Right atrium auricular region (tissue), 2 donors: ENCODE measurements at regions not wholly inside any gene's neighbourhood (a gene's known extent, or its start where the extent isn't known, plus 50 kb on each side); places are given as distances from the start of the nearest gene placed in this dataset.

Experiments used
- DNase-seq: peaks from one replicate; pipeline ENCODE4 v3.0.0-alpha.2; 2019; ENCODE audit warnings: low spot score
- H3K27ac ChIP-seq, 2 donors: fragments of 200-600 bp; sonication (generic); 1 replicate in 1 of 2; 2 replicates in 1 of 2; pipeline ENCODE4 v1.5.1; 2016 to 2019
- H3K27me3 ChIP-seq, 2 donors: fragments of 200-600 bp; sonication (generic); one replicate each; pipeline versions ENCODE4 v1.5.1 to v1.6.0; 2017 to 2019
- H3K36me3 ChIP-seq: fragments of 200-600 bp; sonication (generic); one replicate; pipeline ENCODE4 v1.5.1; 2016
- H3K4me1 ChIP-seq, 2 donors: fragments of 200-600 bp; sonication (generic); one replicate each; pipeline versions ENCODE4 v1.5.1 to v1.6.0; 2017 to 2019
- H3K4me3 ChIP-seq, 2 donors: fragments of 200-600 bp; sonication (generic); 1 replicate in 1 of 2; 2 replicates in 1 of 2; pipeline ENCODE4 v1.5.1; 2017 to 2019; ENCODE audit warnings: mild to moderate bottlenecking in 1 of 2, moderate library complexity in 1 of 2
- H3K9me3 ChIP-seq, 2 donors: fragments of 200-600 bp; sonication (generic); one replicate each; pipeline ENCODE4 v1.5.1; 2019
- TF ChIP-seq, protein P1 (sequence below), 2 donors: fragments of 200-600 bp; sonication (generic); IDR thresholded peaks; one replicate each; pipeline ENCODE4 v1.5.1; 2019; ENCODE audit warnings: antibody characterized with exemption in 2 of 2

DNA sequence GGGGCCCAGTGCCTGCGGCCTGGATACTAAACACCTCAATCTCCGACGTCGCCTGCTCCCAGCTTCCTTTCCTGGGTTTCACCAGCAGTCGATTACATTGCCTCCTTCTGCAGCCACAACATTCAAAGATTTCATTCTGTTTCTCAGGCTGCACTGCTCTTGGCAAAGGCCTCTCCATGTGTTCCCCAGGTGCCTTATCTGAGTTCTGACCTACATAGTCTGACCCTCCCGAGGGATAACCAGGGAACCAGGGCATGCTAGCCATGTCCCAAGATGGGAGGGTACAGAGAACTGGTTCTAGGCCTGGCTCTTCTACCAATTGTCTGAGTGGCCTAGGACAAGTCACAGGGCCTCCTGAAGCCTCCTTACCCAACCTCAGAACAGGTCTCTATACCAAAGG lies 62.2 kb upstream of the ACSL1 start:
- H3K27me3 ChIP-seq, result no peaks in the 10 kb centered on the region
- TF ChIP-seq, protein P1, sequence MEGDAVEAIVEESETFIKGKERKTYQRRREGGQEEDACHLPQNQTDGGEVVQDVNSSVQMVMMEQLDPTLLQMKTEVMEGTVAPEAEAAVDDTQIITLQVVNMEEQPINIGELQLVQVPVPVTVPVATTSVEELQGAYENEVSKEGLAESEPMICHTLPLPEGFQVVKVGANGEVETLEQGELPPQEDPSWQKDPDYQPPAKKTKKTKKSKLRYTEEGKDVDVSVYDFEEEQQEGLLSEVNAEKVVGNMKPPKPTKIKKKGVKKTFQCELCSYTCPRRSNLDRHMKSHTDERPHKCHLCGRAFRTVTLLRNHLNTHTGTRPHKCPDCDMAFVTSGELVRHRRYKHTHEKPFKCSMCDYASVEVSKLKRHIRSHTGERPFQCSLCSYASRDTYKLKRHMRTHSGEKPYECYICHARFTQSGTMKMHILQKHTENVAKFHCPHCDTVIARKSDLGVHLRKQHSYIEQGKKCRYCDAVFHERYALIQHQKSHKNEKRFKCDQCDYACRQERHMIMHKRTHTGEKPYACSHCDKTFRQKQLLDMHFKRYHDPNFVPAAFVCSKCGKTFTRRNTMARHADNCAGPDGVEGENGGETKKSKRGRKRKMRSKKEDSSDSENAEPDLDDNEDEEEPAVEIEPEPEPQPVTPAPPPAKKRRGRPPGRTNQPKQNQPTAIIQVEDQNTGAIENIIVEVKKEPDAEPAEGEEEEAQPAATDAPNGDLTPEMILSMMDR (IDR thresholded peaks at IDR 0.05), result no peak
- no peak for DNase-seq

DNA sequence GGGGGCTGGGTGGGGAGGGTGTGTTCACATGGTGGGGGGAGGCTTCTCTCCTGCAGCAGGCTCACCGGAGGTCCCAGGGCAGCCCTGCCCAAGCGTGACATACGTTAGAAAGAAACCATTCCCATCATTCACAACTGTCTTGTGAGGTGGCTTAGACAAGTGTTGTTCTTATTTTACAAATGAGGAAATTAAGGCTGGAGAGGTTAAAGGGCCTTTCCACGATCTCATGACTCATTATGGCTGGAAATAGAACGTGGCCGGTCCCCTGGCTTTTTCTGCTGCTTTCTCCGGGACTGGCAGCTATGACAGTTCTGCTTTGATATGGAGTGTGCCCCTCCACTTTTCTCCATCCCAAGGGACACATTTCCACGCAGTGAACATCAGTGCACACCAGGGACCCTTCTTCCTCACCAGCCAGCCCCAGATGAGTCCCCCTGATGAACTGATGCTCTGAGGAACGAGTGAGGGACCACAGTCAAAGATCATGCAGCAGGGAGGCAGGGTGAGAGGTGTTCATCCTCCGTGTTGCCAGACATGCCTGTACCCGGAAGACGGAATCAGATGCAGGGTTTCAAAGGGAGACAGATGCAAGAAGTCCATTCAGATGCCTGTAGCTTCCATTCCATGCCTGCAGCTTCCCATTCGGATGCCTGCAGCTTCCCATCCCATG lies 64.0 kb upstream of the ACSL1 start:
- no peaks in the 10 kb centered on the region for H3K4me1 ChIP-seq
- no peaks in the 10 kb centered on the region for H3K36me3 ChIP-seq
- TF ChIP-seq, protein P1 (IDR thresholded peaks at IDR 0.05), result no peak
- no peaks in the 10 kb centered on the region for H3K27me3 ChIP-seq
- no peak for DNase-seq
- no peaks in the 10 kb centered on the region for H3K9me3 ChIP-seq
- no peak overlapping the region for H3K27ac ChIP-seq
- H3K4me3 ChIP-seq, result no peak overlapping the region

More for the DNA sequence above, 62.2 kb upstream of the ACSL1 start:
- H3K36me3 ChIP-seq, result no peaks in the 10 kb centered on the region
- H3K4me1 ChIP-seq, result no peaks in the 10 kb centered on the region
- no peak overlapping the region for H3K27ac ChIP-seq
- H3K9me3 ChIP-seq, result no peaks in the 10 kb centered on the region
- no peak overlapping the region for H3K4me3 ChIP-seq

DNA sequence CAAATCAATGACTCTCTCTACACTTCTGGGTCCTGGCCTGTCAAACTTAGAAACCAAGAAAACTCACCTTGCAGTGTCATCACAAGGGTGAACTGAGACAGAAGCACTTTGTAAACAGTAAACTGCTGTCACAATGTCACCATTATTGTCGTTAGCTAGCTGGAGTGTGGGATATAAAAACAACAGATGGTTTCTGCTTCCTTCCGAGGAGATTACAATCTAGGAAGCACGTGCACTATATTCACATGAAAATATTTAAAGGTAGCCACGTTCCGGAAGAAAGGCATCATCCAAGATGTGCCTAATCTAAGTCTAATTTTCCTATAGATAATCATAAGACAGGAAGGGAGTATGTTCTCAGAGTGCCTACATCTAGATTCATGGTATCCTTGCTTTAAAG lies 64.7 kb upstream of the ACSL1 start:
- no peak overlapping the region for H3K4me3 ChIP-seq
- no peaks in the 10 kb centered on the region for H3K27me3 ChIP-seq
- H3K9me3 ChIP-seq, result no peaks in the 10 kb centered on the region
- DNase-seq, result no peak
- H3K27ac ChIP-seq, result no peak overlapping the region
- H3K36me3 ChIP-seq, result no peaks in the 10 kb centered on the region
- TF ChIP-seq, protein P1 (IDR thresholded peaks at IDR 0.05), result no peak
- H3K4me1 ChIP-seq, result no peaks in the 10 kb centered on the region

DNA sequence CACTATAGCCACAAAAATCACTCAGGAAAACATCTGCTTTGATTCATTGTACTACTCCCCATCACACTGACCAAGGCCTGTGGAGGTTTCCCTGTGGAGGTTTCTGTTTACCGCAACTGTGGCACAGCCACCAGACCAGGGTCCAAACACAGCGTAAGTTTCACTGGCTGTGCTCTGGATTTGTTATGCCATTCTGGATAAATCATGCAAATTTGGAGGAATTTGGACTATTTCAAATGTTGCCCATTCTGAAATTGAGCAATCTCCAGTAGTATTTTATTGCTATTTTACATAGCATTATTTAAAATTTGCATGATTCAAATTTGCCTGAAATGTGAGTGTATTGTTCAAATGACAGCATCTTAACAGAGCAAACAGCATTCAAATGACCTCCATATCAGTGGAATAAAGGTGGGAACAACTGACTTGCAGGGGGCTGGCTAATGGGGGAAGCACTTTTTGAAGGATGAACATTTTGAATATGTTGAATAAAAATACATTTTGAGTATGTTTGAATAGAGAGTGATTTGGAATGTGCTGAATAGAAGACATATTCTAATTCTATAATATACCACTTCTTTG lies 66.1 kb upstream of the ACSL1 start:
- Histone ChIP-seq H3K4me1 (no peaks in the 10 kb centered on the region), H3K36me3 (no peaks in the 10 kb centered on the region), H3K9me3 (no peaks in the 10 kb centered on the region), H3K4me3 (no peak overlapping the region), H3K27me3 (no peaks in the 10 kb centered on the region), H3K27ac (no peak overlapping the region)
- TF ChIP-seq, protein P1 (IDR thresholded peaks at IDR 0.05), result no peak
- no peak for DNase-seq

DNA sequence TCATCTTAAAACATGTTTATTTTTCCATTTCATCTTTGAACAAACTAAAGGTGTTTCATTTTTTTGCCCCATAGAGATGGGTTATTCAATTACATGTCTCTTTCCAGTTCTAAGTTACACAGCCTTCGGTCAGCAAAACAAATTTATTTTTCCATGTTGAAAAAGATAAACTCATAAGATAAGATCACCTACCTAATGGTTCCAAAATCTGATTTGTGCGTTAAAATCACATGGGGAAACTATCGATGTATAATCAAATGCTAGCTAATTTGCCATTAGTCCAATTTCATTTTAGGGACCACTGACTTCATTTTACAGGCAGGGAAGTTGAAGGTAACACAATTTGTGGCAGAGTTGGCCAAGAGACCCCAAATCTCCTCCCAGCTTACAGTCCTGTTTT lies 67.2 kb upstream of the ACSL1 start:
- Histone ChIP-seq H3K27me3 (no peaks in the 10 kb centered on the region), H3K9me3 (no peaks in the 10 kb centered on the region), H3K36me3 (no peaks in the 10 kb centered on the region), H3K4me3 (no peak overlapping the region), H3K4me1 (no peaks in the 10 kb centered on the region), H3K27ac (no peak overlapping the region)
- DNase-seq, result no peak
- TF ChIP-seq, protein P1 (IDR thresholded peaks at IDR 0.05), result no peak
